ENCODE measurements at regions not wholly inside any gene's neighbourhood (a gene's known extent, or its start where the extent isn't known, plus 50 kb on each side); places are given as distances from the start of the nearest gene placed in this dataset.

GRCh38 chr21:17981060-17981740 is 162.0 kb upstream of the C21orf91 start:
- H3K4me1 Mint-ChIP-seq, result no peaks in the 10 kb centered on the region
- no peaks in the 10 kb centered on the region for H3K9me3 Mint-ChIP-seq
- no peak overlapping the region for H3K9ac ChIP-seq (ENCODE audit: extremely low read depth, low read length, poor library complexity, severe bottlenecking)
- H3K27me3 Mint-ChIP-seq (ENCODE audit: insufficient read depth), result no peaks in the 10 kb centered on the region
- no peaks in the 10 kb centered on the region for H3K4me1 ChIP-seq (ENCODE audit: control insufficient read depth, insufficient read depth, low read length)
- H3K27ac Mint-ChIP-seq, result no peak overlapping the region
- no peaks in the 10 kb centered on the region for H3K9me3 ChIP-seq (ENCODE audit: control insufficient read depth, low read length)
- no peak for TF ChIP-seq CTCF (conservative IDR thresholded peaks at IDR 0.05)
- 80 to 90% methylated on average over 1 to 4 of the region's 4 CpGs for WGBS, 2 experiments (ENCODE audit: insufficient coverage in 1 of 2, insufficient read length in 1 of 2)
- H3K36me3 Mint-ChIP-seq (ENCODE audit: low read depth), result no peaks in the 10 kb centered on the region
- DNase-seq, result no peak
- H3K27me3 ChIP-seq (ENCODE audit: control insufficient read depth, insufficient read depth, low read length, poor library complexity, severe bottlenecking), result no peaks in the 10 kb centered on the region
- H3K4me3 ChIP-seq (ENCODE audit: low read length), result no peak overlapping the region
- no peaks in the 10 kb centered on the region for H3K36me3 ChIP-seq (ENCODE audit: control insufficient read depth, insufficient read depth, low read length)
- no peak overlapping the region for H3K4me3 Mint-ChIP-seq
- H3K27ac ChIP-seq (ENCODE audit: low read depth, low read length), result no peak overlapping the region

GRCh38 chr21:17979763-17980162 is 160.6 kb upstream of the C21orf91 start:
- 78% methylated on average over 1 of the region's 1 CpG; no CpG with 5 or more reads in 1 of the 2 experiments for WGBS, 2 experiments (ENCODE audit: insufficient coverage in 1 of 2, insufficient read length in 1 of 2)

GRCh38 chr21:17978895-17979294 is 159.7 kb upstream of the C21orf91 start:
- Histone ChIP-seq H3K4me3 (ENCODE audit: low read length) (no peak overlapping the region), H3K36me3 (ENCODE audit: control insufficient read depth, insufficient read depth, low read length) (no peaks in the 10 kb centered on the region), H3K9ac (ENCODE audit: extremely low read depth, low read length, poor library complexity, severe bottlenecking) (no peak overlapping the region), H3K27ac (ENCODE audit: low read depth, low read length) (no peak overlapping the region), H3K4me1 (ENCODE audit: control insufficient read depth, insufficient read depth, low read length) (no peaks in the 10 kb centered on the region), H3K27me3 (ENCODE audit: control insufficient read depth, insufficient read depth, low read length, poor library complexity, severe bottlenecking) (no peaks in the 10 kb centered on the region), H3K9me3 (ENCODE audit: control insufficient read depth, low read length) (no peaks in the 10 kb centered on the region)
- H3K36me3 Mint-ChIP-seq (ENCODE audit: low read depth), result no peaks in the 10 kb centered on the region
- H3K4me1 Mint-ChIP-seq, result no peaks in the 10 kb centered on the region
- WGBS, 2 experiments (ENCODE audit: insufficient coverage in 1 of 2, insufficient read length in 1 of 2), result 94 to 100% methylated on average over 2 to 3 of the region's 3 CpGs
- TF ChIP-seq CTCF (conservative IDR thresholded peaks at IDR 0.05), result no peak
- H3K9me3 Mint-ChIP-seq, result no peaks in the 10 kb centered on the region
- no peak for DNase-seq
- H3K4me3 Mint-ChIP-seq, result no peak overlapping the region
- H3K27ac Mint-ChIP-seq, result no peak overlapping the region
- H3K27me3 Mint-ChIP-seq (ENCODE audit: insufficient read depth), result no peaks in the 10 kb centered on the region

More at GRCh38 chr21:17979763-17980162, 160.6 kb upstream of the C21orf91 start:
- no peaks in the 10 kb centered on the region for H3K4me1 Mint-ChIP-seq
- no peaks in the 10 kb centered on the region for H3K27me3 ChIP-seq (ENCODE audit: control insufficient read depth, insufficient read depth, low read length, poor library complexity, severe bottlenecking)
- no peak for TF ChIP-seq CTCF (conservative IDR thresholded peaks at IDR 0.05)
- H3K9ac ChIP-seq (ENCODE audit: extremely low read depth, low read length, poor library complexity, severe bottlenecking), result no peak overlapping the region
- no peaks in the 10 kb centered on the region for H3K9me3 Mint-ChIP-seq
- H3K4me3 ChIP-seq (ENCODE audit: low read length), result no peak overlapping the region
- no peaks in the 10 kb centered on the region for H3K36me3 Mint-ChIP-seq (ENCODE audit: low read depth)
- H3K4me1 ChIP-seq (ENCODE audit: control insufficient read depth, insufficient read depth, low read length), result no peaks in the 10 kb centered on the region
- H3K27ac ChIP-seq (ENCODE audit: low read depth, low read length), result no peak overlapping the region
- H3K9me3 ChIP-seq (ENCODE audit: control insufficient read depth, low read length), result no peaks in the 10 kb centered on the region
- no peak for DNase-seq
- no peaks in the 10 kb centered on the region for H3K27me3 Mint-ChIP-seq (ENCODE audit: insufficient read depth)
- H3K36me3 ChIP-seq (ENCODE audit: control insufficient read depth, insufficient read depth, low read length), result no peaks in the 10 kb centered on the region
- H3K27ac Mint-ChIP-seq, result no peak overlapping the region
- H3K4me3 Mint-ChIP-seq, result no peak overlapping the region

All from endodermal cell (in vitro differentiated cells).